GM21576 (cell line): ENCODE measurements at regions not wholly inside any gene's neighbourhood (a gene's known extent, or its start where the extent isn't known, plus 50 kb on each side); places are given as distances from the start of the nearest gene placed in this dataset.
"Not testable (repeated sequence)": the region's sequence is repeated elsewhere in the genome, so short reads cannot be mapped to it uniquely, and the experiment has no call there.

Experiments
- ATAC-seq: cut with Tn5 transposase; IDR thresholded peaks from one replicate; pipeline ENCODE4 v1.9.1; 2021; ENCODE audit warnings: mild to moderate bottlenecking, moderate library complexity; ENCODE audit not compliant: unreplicated experiment

DNA sequence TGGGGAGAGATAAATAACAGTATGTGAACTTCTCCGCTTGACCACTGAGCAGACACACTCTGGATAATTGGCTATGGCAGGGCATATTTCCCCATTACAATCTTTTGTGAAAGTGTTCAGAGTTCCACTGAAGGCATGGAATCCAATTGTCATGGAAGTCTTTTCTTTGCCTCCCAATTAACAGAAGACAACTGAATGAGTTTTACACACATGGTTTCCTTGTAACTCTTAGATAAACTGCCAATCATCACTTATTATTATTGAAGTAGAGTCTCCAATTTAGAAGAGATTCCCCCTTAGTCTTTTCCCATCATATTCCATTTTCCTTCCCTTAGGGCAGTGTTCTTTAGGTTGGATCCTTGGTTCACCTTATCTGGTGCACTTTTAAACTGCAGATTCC lies 308.3 kb downstream of the NR2F2 start:
- no peak for ATAC-seq

DNA sequence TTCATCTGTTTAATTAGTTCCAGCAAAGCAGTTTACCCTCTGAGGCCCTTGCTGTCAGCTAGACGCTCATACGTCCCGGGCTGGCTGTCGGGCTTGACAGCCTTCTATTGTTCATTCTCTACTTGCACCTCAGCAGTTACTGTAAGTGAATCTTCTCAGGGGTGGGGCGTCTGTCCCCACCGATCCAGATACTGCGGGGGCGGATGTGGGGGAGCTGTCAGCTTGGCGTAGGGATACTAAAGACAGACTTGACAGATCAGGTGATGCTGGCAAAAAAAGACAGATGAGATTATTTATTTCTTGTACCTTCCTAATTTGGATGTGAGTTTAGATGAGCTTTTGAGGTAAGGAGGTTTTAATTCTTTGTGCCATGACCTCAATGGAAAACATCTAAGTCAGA lies 315.3 kb downstream of the NR2F2 start:
- ATAC-seq, result no peak

DNA sequence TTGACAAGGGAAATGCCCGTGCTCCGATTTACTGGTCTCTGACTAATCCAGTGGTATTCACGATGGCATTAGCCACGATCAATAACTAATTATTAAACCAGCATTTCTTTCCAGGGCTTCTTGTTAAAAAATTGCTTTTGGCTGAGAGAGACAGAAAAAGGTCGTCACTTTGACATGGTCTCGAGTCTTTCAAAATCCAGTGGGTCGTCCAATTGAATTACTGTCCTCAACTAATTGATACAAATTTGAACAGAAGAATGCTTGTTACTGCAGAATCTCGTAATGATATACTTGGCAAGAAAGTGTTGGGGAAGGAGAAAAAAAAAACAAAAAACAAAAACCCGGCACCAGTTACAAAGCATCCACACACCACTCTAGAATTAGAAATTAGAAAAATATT lies 318.4 kb downstream of the NR2F2 start:
- no peak for ATAC-seq

DNA sequence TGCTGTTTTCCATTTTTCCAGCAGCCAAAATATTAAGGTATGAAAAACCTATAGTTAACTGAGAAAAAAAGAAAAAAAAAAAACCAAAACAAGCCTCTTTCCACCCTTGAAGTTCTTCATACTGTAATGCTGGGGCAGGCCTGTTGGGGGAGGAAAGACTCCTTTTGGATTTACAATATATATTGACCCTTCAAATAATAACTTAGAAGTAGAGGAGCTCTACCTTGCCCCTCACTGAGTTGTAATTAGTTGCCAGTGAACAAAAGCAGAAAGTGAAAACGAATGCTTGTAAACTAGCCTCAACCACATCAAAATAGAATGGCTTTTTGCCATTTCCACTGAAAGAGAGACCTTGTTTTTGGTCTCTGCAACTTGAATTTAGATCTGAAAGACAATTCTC lies 326.6 kb downstream of the NR2F2 start:
- no peak for ATAC-seq

DNA sequence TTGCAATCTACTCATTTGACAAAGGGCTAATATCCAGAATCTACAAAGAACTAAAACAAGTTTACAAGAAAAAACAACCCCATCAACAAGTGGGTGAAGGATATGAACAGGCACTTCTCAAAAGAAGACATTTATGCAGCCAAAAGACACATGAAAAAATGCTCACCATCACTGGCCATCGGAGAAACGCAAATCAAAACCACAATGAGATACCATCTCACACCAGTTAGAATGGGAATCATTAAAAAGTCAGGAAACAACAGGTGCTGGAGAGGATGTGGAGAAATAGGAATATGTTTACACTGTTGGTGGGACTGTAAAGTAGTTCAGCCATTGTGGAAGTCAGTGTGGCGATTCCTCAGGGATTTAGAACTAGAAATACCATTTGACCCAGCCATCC lies 336.5 kb downstream of the NR2F2 start:
- not testable (repeated sequence) for ATAC-seq

DNA sequence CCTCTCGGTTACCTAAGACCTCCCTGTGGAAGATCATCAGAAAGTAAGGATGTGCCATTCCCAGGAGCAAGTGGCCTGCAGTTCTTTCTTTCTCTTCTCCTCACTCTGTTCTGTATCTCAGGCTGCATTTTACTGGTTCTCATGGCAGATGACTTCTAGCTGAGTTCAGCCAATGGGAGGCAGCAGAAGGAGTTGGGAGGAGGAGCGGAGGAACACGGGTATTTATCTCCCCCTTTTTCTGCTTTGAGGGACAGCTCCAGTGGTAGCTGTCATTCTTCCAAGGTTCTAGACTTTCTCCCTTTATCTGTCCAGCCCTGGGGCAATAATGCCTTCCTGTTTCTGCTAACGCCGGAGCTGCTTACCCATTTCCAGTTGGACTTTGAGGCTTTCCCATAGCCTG lies 339.9 kb downstream of the NR2F2 start:
- no peak for ATAC-seq

DNA sequence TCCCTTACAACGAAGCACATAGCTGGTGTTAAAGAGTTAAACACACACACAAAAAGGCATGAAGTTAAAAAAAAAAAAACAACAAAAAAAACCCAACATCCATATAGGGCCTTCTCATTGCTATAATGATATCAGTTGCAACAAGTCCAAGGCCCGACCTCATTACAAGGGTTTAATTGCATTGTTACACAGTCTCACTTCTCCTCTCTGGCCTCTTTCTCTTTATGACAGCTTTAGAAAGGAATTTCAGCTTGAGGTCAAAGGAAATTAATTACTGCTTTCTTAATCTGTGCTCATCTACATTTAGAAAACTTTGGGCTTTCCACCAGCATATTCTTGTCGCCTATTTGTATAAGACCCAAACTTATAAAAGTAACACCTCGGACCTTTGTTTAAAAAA lies 342.1 kb downstream of the NR2F2 start:
- ATAC-seq, result no peak

DNA sequence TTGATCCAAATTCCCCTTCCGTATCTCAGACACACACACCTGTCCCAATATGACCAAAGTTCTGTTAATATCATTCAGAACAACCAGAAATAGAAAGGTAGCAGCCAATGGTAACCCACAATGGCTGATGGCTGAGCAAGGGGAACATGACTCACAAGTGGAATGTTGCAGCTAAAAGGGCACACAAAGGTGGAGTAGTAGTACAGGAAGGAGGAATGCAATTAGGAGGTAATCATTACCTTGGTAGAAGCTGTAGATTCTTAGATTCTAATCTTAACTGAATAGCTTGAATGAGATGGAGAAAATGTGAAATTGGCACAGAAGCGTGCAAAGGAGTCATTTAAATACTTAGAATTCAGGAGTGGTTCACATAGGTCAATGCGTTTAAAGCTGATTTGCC lies 347.9 kb downstream of the NR2F2 start:
- no peak for ATAC-seq

DNA sequence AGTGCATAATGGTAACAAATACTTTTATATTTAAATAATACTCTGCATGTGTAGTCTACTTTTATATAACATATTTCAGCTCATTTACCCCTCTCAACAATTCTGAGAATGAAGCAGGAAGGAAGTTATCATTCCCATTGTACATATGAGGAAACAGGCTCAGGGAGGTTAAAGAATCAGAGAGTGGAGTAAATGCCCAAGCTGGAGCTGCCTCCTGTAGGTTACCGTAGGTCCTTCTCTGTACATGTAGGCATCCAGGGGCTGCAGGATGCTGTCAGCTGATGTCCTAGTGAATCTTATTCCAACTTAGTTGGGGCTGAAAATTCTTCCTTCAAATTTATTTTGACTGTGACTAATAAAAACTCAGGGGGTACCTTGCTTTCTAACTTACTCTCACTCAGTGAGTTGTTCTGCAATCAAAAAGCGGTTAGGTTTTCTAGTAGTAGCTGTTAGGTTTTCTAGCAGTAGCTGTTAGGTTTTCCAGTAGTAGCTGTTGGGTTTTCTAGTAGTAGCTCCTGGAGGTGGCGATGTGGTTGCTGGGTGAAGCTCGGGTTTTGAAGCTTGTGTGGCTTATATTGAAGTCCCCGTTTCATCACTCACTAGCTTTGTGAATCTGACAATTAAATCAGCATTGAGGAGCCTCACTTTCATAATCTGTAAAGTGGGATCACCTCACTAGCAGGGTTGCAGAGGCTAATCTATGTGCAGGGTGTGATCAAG lies 357.0 kb downstream of the NR2F2 start:
- no peak for ATAC-seq

DNA sequence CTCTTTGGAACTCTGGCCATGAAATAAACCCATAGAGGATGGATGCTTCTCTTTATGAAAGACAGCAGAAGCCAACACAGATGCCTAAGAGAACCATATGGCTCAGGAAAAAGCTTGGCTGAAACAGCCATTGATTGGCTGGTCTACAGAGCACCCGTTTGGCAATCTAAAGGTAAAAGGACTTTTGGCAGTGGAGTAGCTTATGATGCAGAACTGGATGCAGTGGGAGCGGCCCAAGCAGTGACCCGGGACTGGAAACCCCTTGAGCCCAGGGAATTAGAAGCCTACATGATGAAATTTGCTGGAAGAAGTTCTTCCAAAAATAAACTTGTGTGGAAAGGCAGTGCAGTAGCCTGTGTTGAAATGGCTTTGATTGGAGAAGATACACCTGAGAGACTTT lies 360.2 kb downstream of the NR2F2 start:
- no peak for ATAC-seq

DNA sequence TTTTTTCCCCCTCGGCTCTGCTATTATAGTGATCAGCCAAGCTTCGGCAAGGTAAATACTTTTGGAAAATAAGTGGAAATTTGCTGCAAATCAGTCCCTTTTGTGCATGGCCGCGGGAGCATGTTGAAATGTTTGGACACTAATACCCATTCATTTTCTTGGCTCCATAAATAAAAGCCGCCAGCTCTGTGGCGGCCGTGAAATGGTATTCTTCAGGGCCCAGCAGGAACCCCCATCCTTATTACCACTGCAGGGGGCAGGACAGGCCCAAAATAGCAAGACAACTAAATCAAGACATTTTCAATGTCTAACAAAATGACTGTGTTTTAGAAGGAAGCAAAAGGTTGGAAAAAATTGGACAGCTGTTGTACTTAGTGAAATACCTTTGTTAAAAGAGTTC lies 362.3 kb downstream of the NR2F2 start:
- ATAC-seq, result no peak

DNA sequence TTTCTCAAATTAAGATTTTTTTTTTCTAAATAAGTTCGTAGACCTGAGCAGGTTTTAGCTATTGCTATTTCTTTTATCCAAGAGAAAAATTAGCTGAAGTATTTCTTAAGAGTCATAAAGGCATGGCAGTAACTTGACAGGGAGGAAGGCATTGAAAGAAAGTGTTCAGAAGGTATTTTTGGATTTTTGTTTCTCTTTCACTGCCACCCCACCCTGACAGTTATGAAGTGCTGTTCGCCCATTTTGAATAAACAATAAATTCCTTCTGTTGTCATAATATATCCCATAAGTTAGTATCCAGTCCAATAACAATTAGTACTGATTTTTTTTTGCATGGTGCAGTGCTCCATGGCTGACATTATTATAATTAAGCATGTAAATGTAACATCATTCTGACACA lies 363.0 kb downstream of the NR2F2 start:
- ATAC-seq, result no peak

DNA sequence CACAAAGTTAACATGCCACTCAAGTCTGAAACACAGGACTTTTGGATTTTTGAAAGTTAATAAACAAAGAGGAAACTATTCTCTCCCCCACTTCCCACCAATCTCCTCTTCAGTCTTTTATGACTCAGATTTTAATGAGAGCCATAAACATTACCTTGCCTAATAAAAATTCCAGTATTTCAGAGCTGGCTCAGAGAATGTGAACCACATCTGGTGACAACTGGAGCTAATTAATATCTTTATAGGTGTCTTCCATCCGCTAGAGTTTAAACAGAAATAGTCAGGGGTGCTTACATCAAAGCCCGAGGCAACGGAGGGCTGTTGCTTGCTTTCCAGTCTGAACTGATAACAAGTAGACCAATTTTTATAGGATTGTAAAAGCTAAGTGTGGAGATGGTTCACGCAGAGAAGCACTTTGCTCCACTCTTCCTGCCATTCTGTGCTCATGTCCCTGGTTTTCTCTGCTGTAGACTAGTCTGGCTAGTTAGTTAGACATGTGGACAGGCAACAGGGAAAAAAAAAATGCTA lies 363.6 kb downstream of the NR2F2 start:
- ATAC-seq, result no peak

DNA sequence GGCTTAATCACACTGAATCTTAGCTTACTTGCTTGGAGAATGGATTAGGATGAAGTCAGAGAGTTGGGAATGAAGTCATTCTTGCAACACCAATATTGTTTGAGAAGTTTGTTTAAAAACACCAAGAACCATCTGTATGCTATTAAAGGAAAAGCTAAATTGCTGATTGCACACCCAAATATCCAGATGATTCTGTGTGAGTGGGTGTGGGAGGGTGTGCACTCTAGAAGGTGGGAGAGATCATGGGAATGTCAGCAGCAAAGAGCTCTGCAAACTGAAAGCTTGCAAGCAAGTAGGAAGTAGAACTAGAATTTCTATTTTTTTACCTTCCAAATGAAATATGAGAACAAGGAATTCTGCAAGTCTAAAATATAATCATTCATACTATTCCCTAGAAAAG lies 364.9 kb downstream of the NR2F2 start:
- no peak for ATAC-seq

DNA sequence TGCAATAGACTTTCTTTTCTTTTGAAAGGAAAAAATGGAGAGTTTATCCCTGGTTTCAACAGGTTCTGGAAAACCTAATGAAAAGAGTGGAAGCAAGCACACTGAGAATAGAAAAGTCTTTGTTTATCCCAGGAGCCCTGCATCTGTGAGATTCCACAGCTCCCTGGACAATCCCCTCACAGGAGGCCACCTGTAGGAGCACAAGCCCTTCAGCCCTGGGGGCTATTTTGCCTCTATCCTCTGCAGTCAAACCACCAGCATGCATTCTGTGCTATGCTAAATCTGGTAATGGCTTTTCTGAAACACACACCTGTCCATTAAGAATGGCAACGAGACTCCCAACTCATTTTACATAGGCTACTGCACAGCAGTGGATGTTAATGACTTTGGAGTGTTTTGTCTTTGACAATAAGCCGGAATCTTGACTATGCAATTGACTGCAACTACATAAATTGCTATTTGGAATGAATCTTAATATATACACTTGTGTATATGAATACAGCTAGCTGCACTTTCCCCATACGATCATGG lies 369.4 kb downstream of the NR2F2 start:
- no peak for ATAC-seq

DNA sequence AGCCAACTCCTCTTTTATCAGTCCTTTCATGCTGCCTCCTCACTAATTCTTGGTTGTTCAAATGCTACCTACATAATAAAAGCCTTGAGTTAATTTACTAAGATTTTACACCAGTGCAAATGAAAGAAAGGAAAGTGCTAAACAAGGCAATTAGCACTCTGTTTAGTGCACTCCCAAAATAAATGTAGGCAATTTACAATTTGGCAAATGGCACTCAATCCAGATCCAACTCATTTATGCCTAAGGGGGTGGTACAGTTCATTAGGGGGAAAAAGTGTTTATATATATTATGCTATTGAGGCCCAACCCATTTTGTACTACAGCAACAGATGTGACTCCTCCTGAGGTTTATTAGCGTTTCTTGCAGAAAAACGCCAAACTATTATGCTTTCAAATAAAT lies 370.1 kb downstream of the NR2F2 start:
- ATAC-seq, result no peak

DNA sequence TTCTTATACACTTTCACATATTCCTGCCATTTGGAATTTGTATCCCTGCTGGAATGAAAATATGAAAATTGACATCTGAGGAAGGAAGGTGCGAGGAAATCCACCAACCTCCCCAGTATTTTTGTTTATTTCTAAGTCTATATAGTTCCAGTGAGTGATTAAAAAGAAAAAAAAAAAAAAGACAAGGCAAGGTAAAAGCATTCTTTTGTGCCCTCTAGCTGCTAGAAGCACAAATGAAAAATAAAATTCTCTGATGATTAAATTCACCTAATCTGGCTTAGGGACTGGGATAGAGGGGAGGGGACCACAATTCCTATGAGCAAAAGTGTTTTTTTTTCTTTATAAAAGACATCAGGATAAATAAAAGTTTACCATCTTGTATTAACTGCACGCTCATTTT lies 370.9 kb downstream of the NR2F2 start:
- no peak for ATAC-seq

DNA sequence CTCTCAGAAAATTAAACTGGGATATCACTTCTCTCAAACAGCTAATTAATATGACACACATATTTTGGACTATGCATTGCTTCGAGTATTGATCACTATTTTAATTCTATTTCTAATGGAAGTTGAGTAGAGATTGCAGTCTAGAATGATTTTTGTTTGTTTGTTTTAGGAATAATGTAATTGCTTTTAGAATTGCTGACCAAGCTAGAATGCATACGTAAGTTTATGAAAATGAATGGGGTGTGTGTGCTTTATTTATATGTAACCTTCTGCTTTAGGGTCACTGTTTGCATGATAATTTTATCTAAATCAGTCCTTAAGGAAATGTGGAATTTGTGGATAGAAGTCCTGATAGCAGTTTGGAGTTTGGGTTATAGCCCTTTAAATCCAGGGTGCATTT lies 371.4 kb downstream of the NR2F2 start:
- no peak for ATAC-seq

DNA sequence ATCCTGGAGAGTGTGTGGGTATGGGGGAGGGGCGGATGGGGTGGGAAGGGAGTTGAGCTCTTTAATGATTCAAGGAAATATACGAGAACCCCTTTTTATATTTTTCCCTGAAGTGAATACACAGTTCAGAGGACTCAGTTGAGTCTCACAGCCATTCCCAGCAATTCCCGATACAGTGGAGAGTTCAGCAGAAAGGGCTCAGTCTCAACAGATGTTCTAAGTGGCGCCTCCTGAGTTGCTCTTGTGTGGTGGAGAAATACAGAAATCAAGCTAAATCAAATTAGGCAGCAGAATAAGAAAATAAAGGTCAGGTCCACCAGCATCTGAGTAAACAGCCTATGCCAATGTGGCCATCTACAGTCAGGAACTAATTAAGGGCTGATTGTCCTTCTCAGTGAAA lies 372.1 kb downstream of the NR2F2 start:
- ATAC-seq, result no peak

DNA sequence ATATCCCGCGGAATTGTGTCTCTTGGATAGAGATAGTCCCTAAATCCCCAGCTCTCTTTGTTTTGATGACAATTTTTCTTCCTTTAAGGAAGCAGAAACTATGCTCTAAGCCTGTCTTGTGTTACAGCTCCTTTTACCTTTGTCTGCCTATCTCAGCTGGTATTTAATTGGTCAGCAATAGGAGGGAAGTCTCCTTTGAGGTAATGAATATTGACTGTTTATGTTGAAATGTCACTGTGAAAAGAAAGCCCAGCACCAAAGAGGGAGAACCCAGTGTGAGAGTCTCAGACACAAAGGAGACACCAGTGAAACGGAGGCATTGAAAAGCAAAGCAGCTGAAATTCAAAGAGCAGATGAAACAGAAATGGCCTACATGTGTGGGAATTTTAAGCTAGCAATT lies 372.6 kb downstream of the NR2F2 start:
- no peak for ATAC-seq

DNA sequence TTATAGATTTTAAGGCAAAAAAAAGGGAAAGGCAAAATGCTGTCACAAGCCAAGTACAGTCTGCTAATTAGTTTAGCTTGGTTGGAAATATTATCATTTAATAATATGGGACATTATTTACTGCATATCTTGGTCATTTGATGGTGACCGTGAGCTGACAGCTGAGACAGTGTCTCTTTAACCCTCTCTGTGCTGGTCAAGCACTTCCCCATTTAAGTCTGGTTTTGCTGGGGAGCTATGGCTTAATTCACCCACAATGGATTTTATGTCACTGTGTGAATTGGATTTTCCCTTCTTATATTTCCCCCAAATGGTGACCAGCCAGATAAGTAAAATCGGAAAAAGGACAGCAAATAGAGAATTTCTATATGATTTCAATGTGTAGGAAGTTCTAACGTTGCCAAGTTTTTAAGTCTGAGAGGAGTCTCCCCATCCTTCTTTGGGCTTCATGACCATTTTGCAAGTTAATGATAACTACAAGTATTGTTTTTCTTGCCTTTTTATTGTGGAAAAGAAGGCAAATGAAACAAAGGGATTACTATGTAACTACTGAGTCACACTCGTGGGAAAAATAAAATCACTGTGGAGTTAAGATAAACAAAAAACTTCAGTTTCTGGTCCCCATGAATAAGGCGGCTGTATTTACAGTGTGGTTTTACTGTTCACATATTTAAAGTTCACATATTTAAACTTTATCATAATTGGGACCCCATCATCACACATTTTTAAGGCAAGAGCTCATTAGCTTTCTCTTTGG lies 373.5 kb downstream of the NR2F2 start:
- ATAC-seq, result no peak

DNA sequence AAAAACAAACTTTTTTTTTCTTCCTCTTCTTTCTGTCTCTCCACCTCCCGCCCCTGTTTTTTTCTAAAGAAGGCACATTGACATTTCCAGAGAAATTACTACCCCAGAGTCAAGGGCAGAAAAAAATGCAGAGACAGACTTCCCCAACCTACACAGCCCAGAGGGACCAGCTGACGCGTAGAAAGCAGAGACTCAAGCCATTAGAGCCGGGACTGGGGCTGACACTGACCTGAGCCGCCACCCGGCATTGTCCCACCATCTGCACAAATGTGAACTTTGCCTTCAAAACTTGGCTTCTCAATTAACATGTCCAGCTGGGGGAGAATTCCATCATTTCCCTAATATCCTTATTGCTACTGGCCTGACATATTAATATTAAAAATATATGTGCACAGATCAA lies 385.6 kb downstream of the NR2F2 start:
- ATAC-seq, result no peak
